Spleen (tissue), 11 donors: ENCODE measurements at regions not wholly inside any gene's neighbourhood (a gene's known extent, or its start where the extent isn't known, plus 50 kb on each side); places are given as distances from the start of the nearest gene placed in this dataset.

Experiments
- DNase-seq: peaks from one replicate; pipeline ENCODE4 v3.0.0-alpha.2; 2020
- H3K27ac ChIP-seq, 8 donors: fragments of 200-600 bp; sonication (generic) in 7 of 8; 1 replicate in 4 of 8; 2 replicates in 4 of 8; pipeline versions ENCODE4 v1.5.0 to v1.8.0; 2016 to 2021; ENCODE audit warnings: inconsistent platforms in 4 of 8, mild to moderate bottlenecking in 4 of 8, moderate library complexity in 1 of 8
- H3K27me3 ChIP-seq, 7 donors: fragments of 200-600 bp; sonication (generic) in 6 of 7; replicated peaks in 1 of 7; 1 replicate in 4 of 7; 2 replicates in 3 of 7; pipeline versions ENCODE4 v1.5.0 to v1.8.0; 2016 to 2021; ENCODE audit warnings: inconsistent platforms in 3 of 7, mild to moderate bottlenecking in 1 of 7
- H3K36me3 ChIP-seq, 6 donors: fragments of 200-600 bp; sonication (generic) in 5 of 6; 1 replicate in 4 of 6; 2 replicates in 2 of 6; pipeline versions ENCODE4 v1.5.0 to v1.8.0; 2016 to 2021; ENCODE audit warnings: inconsistent platforms in 2 of 6
- H3K4me1 ChIP-seq, 6 donors: fragments of 200-600 bp; sonication (generic) in 5 of 6; 1 replicate in 3 of 6; 2 replicates in 3 of 6; pipeline versions ENCODE4 v1.5.0 to v1.8.0; 2016 to 2021; ENCODE audit warnings: inconsistent platforms in 3 of 6
- H3K4me3 ChIP-seq, 8 donors: fragments of 200-600 bp; sonication (generic) in 7 of 8; 1 replicate in 4 of 8; 2 replicates in 4 of 8; pipeline versions ENCODE4 v1.5.0 to v1.8.0; 2016 to 2021; ENCODE audit warnings: inconsistent platforms in 4 of 8, mild to moderate bottlenecking in 4 of 8, moderate library complexity in 2 of 8
- H3K9me3 ChIP-seq, 8 donors: fragments of 200-600 bp; sonication (generic) in 7 of 8; 1 replicate in 4 of 8; 2 replicates in 4 of 8; pipeline versions ENCODE4 v1.5.0 to v1.8.0; 2016 to 2021; ENCODE audit warnings: inconsistent platforms in 4 of 8
- CTCF ChIP-seq, 11 experiments: fragments of 200-600 bp in 7 of 11; fragments of 450-650 bp in 4 of 11; sonication (generic) in 4 of 11; IDR thresholded peaks in 8 of 11; conservative IDR thresholded peaks in 3 of 11; 1 replicate in 7 of 11; 2 replicates in 4 of 11; pipeline versions ENCODE4 v1.4.0 to v1.8.0; 2016 to 2021; ENCODE audit warnings: antibody characterized with exemption in 11 of 11, inconsistent platforms in 4 of 11, mild to moderate bottlenecking in 1 of 11
- POLR2A ChIP-seq, 3 donors: fragments of 450-650 bp; IDR thresholded peaks; one replicate each; pipeline ENCODE4 v1.5.1; 2017; ENCODE audit warnings: antibody characterized with exemption in 3 of 3, mild to moderate bottlenecking in 1 of 3
- POLR2AphosphoS5 ChIP-seq, 3 donors: sonication (generic); formaldehyde crosslinking; IDR thresholded peaks; one replicate each; pipeline ENCODE4 v1.5.1; 2017; ENCODE audit warnings: antibody characterized with exemption in 3 of 3
- WGBS, 5 donors: extraction: QIAGEN DNeasy Blood & Tissue Kit in 3 of 5; methylation state at CpG; one replicate each; pipeline versions ENCODE4 v1.1.5 to v1.1.7; 2013 to 2018; 5-methylcytosine and 5-hydroxymethylcytosine counted together
- intact Hi-C: fragments of 100-400 bp; cut with DNase I; formaldehyde crosslinking; loops from one replicate; pipeline ENCODE4 v1.15.0; 2023; ENCODE audit warnings: low total_unique reads
- donor health status: healthy with polysubstance abuse.
- donor health status: DM: no; HTN: no; CAD: no; lungs with moderate emphysema.
- donor health status: DM: no; HTN: no; CAD: no.
- donor health status: Bipolar disorder and iron deficiency.
- donor health status: healthy.
- donor health status: DM: no; HTN: no; CAD: no.
- donor health status: DM: yes; HTN: yes; CAD: no.

GRCh38 chr21:22115746-22116145, 1117.5 kb downstream of the NCAM2 start:
- intact Hi-C loops = no loop called here
- Histone ChIP-seq H3K4me3 (no peak overlapping the region), H3K27ac (no peak overlapping the region), H3K9me3 (peaks cover 0 to 13% (median 4%) of the 10 kb centered on the region in 8 donors), H3K4me1 (no peaks in the 10 kb centered on the region), H3K36me3 (no peaks in the 10 kb centered on the region), H3K27me3 (no peaks in the 10 kb centered on the region)
- 83 to 93% (median 90%) methylated on average over 2 of the region's 2 CpGs for WGBS, 5 donors
- no peak for DNase-seq
- TF ChIP-seq POLR2AphosphoS5 (IDR thresholded peaks at IDR 0.05) (no peak), CTCF (IDR thresholded peaks at IDR 0.05 in 8 of 11, conservative IDR thresholded peaks at IDR 0.05 in 3 of 11) (no peak), POLR2A (IDR thresholded peaks at IDR 0.05) (no peak)

GRCh38 chr21:22120616-22121266, 1122.5 kb downstream of the NCAM2 start:
- 75 to 85% (median 78%) methylated on average over 14 of the region's 14 CpGs for WGBS, 5 donors
- Histone ChIP-seq H3K9me3 (peaks cover 0 to 27% (median 8%) of the 10 kb centered on the region in 8 donors), H3K4me3 (no peak overlapping the region), H3K4me1 (no peaks in the 10 kb centered on the region), H3K27me3 (no peaks in the 10 kb centered on the region), H3K36me3 (no peaks in the 10 kb centered on the region), H3K27ac (no peak overlapping the region)
- intact Hi-C loops = no loop called here
- TF ChIP-seq POLR2AphosphoS5 (IDR thresholded peaks at IDR 0.05) (no peak), CTCF (IDR thresholded peaks at IDR 0.05 in 8 of 11, conservative IDR thresholded peaks at IDR 0.05 in 3 of 11) (no peak), POLR2A (IDR thresholded peaks at IDR 0.05) (no peak)
- no peak for DNase-seq

GRCh38 chr21:22125581-22125980, 1127.4 kb downstream of the NCAM2 start:
- Histone ChIP-seq H3K9me3 (peaks cover 0 to 19% (median 7%) of the 10 kb centered on the region in 8 donors), H3K27me3 (no peaks in the 10 kb centered on the region), H3K36me3 (no peaks in the 10 kb centered on the region), H3K4me3 (no peak overlapping the region), H3K27ac (no peak overlapping the region), H3K4me1 (no peaks in the 10 kb centered on the region)
- intact Hi-C loops = no loop called here
- TF ChIP-seq POLR2A (IDR thresholded peaks at IDR 0.05) (no peak), POLR2AphosphoS5 (IDR thresholded peaks at IDR 0.05) (no peak), CTCF (IDR thresholded peaks at IDR 0.05 in 8 of 11, conservative IDR thresholded peaks at IDR 0.05 in 3 of 11) (no peak)
- DNase-seq = no peak
- 88 to 96% (median 90%) methylated on average over 2 of the region's 2 CpGs for WGBS, 5 donors

GRCh38 chr21:22128671-22129070, 1130.5 kb downstream of the NCAM2 start:
- no peak for DNase-seq

More at GRCh38 chr21:22128671-22129070, 1130.5 kb downstream of the NCAM2 start:
- Histone ChIP-seq H3K27ac (no peak overlapping the region), H3K36me3 (no peaks in the 10 kb centered on the region), H3K27me3 (no peaks in the 10 kb centered on the region), H3K4me1 (no peaks in the 10 kb centered on the region), H3K9me3 (peaks cover 0 to 1% (median 0%) of the 10 kb centered on the region in 8 donors), H3K4me3 (no peak overlapping the region)
- 66 to 79% (median 73%) methylated on average over 2 of the region's 2 CpGs for WGBS, 5 donors
- intact Hi-C loops = no loop called here
- TF ChIP-seq CTCF (IDR thresholded peaks at IDR 0.05 in 8 of 11, conservative IDR thresholded peaks at IDR 0.05 in 3 of 11) = no peak
